ENCODE measurements at regions not wholly inside any gene's neighbourhood (a gene's known extent, or its start where the extent isn't known, plus 50 kb on each side); places are given as distances from the start of the nearest gene placed in this dataset.

DNA sequence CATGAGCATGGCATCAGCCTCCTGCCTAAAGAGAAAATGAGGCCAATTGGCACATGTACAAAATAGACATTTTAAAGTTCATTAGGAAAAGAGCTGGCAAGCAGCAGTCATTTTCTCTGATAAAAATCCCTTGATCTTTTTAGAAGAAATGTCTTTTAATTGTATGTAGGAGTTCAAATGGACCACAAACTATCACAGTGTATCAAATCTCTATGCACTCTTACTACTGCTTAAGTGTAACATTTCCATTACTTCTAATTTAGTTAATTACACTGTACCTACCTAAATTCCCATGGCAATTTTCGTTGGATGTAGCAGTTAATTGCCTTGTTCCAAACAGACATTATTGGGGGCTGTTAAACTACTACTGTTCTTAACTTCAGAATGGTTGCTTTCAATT, 233.7 kb upstream of the TECRL start:
- TF ChIP-seq, protein P1, sequence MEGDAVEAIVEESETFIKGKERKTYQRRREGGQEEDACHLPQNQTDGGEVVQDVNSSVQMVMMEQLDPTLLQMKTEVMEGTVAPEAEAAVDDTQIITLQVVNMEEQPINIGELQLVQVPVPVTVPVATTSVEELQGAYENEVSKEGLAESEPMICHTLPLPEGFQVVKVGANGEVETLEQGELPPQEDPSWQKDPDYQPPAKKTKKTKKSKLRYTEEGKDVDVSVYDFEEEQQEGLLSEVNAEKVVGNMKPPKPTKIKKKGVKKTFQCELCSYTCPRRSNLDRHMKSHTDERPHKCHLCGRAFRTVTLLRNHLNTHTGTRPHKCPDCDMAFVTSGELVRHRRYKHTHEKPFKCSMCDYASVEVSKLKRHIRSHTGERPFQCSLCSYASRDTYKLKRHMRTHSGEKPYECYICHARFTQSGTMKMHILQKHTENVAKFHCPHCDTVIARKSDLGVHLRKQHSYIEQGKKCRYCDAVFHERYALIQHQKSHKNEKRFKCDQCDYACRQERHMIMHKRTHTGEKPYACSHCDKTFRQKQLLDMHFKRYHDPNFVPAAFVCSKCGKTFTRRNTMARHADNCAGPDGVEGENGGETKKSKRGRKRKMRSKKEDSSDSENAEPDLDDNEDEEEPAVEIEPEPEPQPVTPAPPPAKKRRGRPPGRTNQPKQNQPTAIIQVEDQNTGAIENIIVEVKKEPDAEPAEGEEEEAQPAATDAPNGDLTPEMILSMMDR (IDR thresholded peaks at IDR 0.05): no peak
- TF ChIP-seq ZFX (IDR thresholded peaks at IDR 0.05; ENCODE audit: borderline replicate concordance): no peak

Measured in 22Rv1 (cell line).